ENCODE measurements at regions not wholly inside any gene's neighbourhood (a gene's known extent, or its start where the extent isn't known, plus 50 kb on each side); places are given as distances from the start of the nearest gene placed in this dataset.

- no peak for TF ChIP-seq CTCF (IDR thresholded peaks at IDR 0.05; ENCODE audit: insufficient read depth, low read depth, low read length)
- DNase-seq (ENCODE audit: low read depth), result no peak
Measured at GRCh38 chr4:159429693-159430035, 326.8 kb downstream of the RAPGEF2 start.

GRCh38 chr4:159430896-159431295 is 328.0 kb downstream of the RAPGEF2 start:
- no peak for DNase-seq (ENCODE audit: low read depth)
- H3K4me3 ChIP-seq (ENCODE audit: low read depth, low read length), result no peak overlapping the region
- TF ChIP-seq CTCF (IDR thresholded peaks at IDR 0.05; ENCODE audit: insufficient read depth, low read depth, low read length), result no peak

More at GRCh38 chr4:159429693-159430035, 326.8 kb downstream of the RAPGEF2 start:
- no peak overlapping the region for H3K4me3 ChIP-seq (ENCODE audit: low read depth, low read length)

- no peak for TF ChIP-seq CTCF (IDR thresholded peaks at IDR 0.05; ENCODE audit: insufficient read depth, low read depth, low read length)
- DNase-seq (ENCODE audit: low read depth), result no peak
- H3K4me3 ChIP-seq (ENCODE audit: low read depth, low read length), result no peak overlapping the region
Measured at GRCh38 chr4:159432436-159432835, 329.6 kb downstream of the RAPGEF2 start.

GRCh38 chr4:159433337-159433736 is 330.5 kb downstream of the RAPGEF2 start:
- DNase-seq (ENCODE audit: low read depth), result no peak
- no peak for TF ChIP-seq CTCF (IDR thresholded peaks at IDR 0.05; ENCODE audit: insufficient read depth, low read depth, low read length)
- no peak overlapping the region for H3K4me3 ChIP-seq (ENCODE audit: low read depth, low read length)

GRCh38 chr4:159434114-159434870 is 331.4 kb downstream of the RAPGEF2 start:
- peak; percentile 53 for DNase-seq (ENCODE audit: low read depth)
- H3K4me3 ChIP-seq (ENCODE audit: low read depth, low read length), result no peak overlapping the region
- no peak for TF ChIP-seq CTCF (IDR thresholded peaks at IDR 0.05; ENCODE audit: insufficient read depth, low read depth, low read length)

GRCh38 chr4:159434871-159435241 is 332.0 kb downstream of the RAPGEF2 start:
- TF ChIP-seq CTCF (IDR thresholded peaks at IDR 0.05; ENCODE audit: insufficient read depth, low read depth, low read length), result no peak
- no peak overlapping the region for H3K4me3 ChIP-seq (ENCODE audit: low read depth, low read length)
- DNase-seq (ENCODE audit: low read depth), result no peak

- H3K4me3 ChIP-seq (ENCODE audit: low read depth, low read length), result no peak overlapping the region
- no peak for TF ChIP-seq CTCF (IDR thresholded peaks at IDR 0.05; ENCODE audit: insufficient read depth, low read depth, low read length)
- DNase-seq (ENCODE audit: low read depth), result no peak
Measured at GRCh38 chr4:159435561-159436023, 332.7 kb downstream of the RAPGEF2 start.
